Endothelial cell of umbilical vein (primary cell): ENCODE measurements at regions not wholly inside any gene's neighbourhood (a gene's known extent, or its start where the extent isn't known, plus 50 kb on each side); places are given as distances from the start of the nearest gene placed in this dataset.

Experiments
- BruUV-seq: library from RNA; stranded (reverse); fragments of 400-500 nt; replicated peaks from 2 replicates; lab custom pipeline; 2021; lab: Mats Ljungman, UMichigan
- CTCF ChIA-PET: fragments of 300-600, 350-600 bp; sonication (Branson Sonifier 250); formaldehyde crosslinking; loops from one replicate; lab custom pipeline; 2021; ENCODE audit warnings: antibody characterized with exemption, inconsistent platforms; lab: Charles Lee
- POLR2A ChIA-PET: fragments of 300-600, 350-600 bp; sonication (Branson Sonifier 250); formaldehyde crosslinking; loops from one replicate; lab custom pipeline; 2021; ENCODE audit warnings: antibody characterized with exemption, inconsistent platforms; lab: Charles Lee
- DNase-seq: peaks from one replicate; pipeline ENCODE4 v3.0.0-alpha.2; 2011; ENCODE audit warnings: low read depth, low spot score
- FAIRE-seq: peaks from 2 replicates; lab custom pipeline; 2011; peaks lifted over from hg19 to GRCh38; lab: Jason Lieb, UNC
- H2AFZ ChIP-seq: 2 replicates; pipeline ENCODE4 v1.6.0; 2012; ENCODE audit warnings: low read depth, low read length, control low read depth, inconsistent platforms
- H3K27ac ChIP-seq: 2 replicates; pipeline ENCODE4 v1.5.1; 2011; ENCODE audit warnings: low read depth, mild to moderate bottlenecking, control low read depth, low read length, moderate library complexity; ENCODE audit not compliant: insufficient read depth
- H3K27me3 ChIP-seq, 2 experiments: 2 replicates each; pipeline versions ENCODE4 v1.6.0 to v1.6.1; 2011; ENCODE audit warnings: low read length in 2 of 2, mixed read lengths in 1 of 2; ENCODE audit not compliant: control insufficient read depth in 2 of 2, insufficient read depth in 2 of 2
- H3K36me3 ChIP-seq, 2 experiments: 2 replicates in 1 of 2; 3 replicates in 1 of 2; pipeline ENCODE4 v1.5.1; 2011; ENCODE audit warnings: low read length in 2 of 2, mild to moderate bottlenecking in 1 of 2, moderate library complexity in 1 of 2; ENCODE audit not compliant: control insufficient read depth in 2 of 2, insufficient read depth in 2 of 2; ENCODE audit errors: extremely low read depth in 1 of 2
- H3K4me1 ChIP-seq: 3 replicates; pipeline ENCODE4 v1.5.1; 2011; ENCODE audit warnings: mild to moderate bottlenecking, low read length; ENCODE audit not compliant: control insufficient read depth, insufficient read depth; ENCODE audit errors: extremely low read depth
- H3K4me2 ChIP-seq: 2 replicates; pipeline ENCODE4 v1.6.1; 2011; ENCODE audit warnings: low read length, control low read depth, mixed read lengths; ENCODE audit not compliant: insufficient read depth
- H3K4me3 ChIP-seq, 3 experiments: fragments of 200-600 bp in 1 of 3; sonication (generic), shearing (Covaris generic) in 1 of 3; replicated peaks in 1 of 3; 2 replicates each; pipeline ENCODE4 v1.5.1; 2011 to 2016; ENCODE audit warnings: control low read depth in 3 of 3, low read length in 3 of 3, mild to moderate bottlenecking in 2 of 3, inconsistent platforms in 1 of 3, low read depth in 1 of 3, moderate library complexity in 1 of 3; ENCODE audit not compliant: insufficient read depth in 1 of 3
- H3K79me2 ChIP-seq: 2 replicates; pipeline ENCODE4 v1.6.0; 2012; ENCODE audit warnings: low read length, inconsistent platforms; ENCODE audit not compliant: control insufficient read depth, insufficient read depth
- H3K9ac ChIP-seq: replicated peaks from 2 replicates; pipeline ENCODE3; 2011; ENCODE audit warnings: low read length, control low read depth; ENCODE audit not compliant: insufficient read depth; ENCODE audit errors: extremely low read depth
- H3K9me1 ChIP-seq: replicated peaks from 3 replicates; pipeline ENCODE4 v1.6.0; 2011; ENCODE audit warnings: mild to moderate bottlenecking, low read length; ENCODE audit not compliant: control insufficient read depth, insufficient read depth; ENCODE audit errors: extremely low read depth
- H3K9me3 ChIP-seq: replicated peaks from 2 replicates; pipeline ENCODE4 v1.5.1; 2012; ENCODE audit warnings: low read length, inconsistent platforms; ENCODE audit not compliant: control insufficient read depth, insufficient read depth
- H4K20me1 ChIP-seq: replicated peaks from 2 replicates; pipeline ENCODE3; 2011; ENCODE audit warnings: mild to moderate bottlenecking, low read length; ENCODE audit not compliant: control insufficient read depth, insufficient read depth; ENCODE audit errors: extremely low read depth
- EZH2 ChIP-seq: IDR thresholded peaks from 2 replicates; pipeline ENCODE4 v1.6.1; 2012; ENCODE audit warnings: borderline replicate concordance, low read depth, mild to moderate bottlenecking, moderate library complexity, low read length, inconsistent platforms; ENCODE audit not compliant: severe bottlenecking
- GATA2 ChIP-seq: IDR thresholded peaks from 2 replicates; pipeline ENCODE4 v1.7.0; 2011; ENCODE audit warnings: low read depth, mild to moderate bottlenecking, moderate library complexity, mixed read lengths, low read length; ENCODE audit not compliant: insufficient read length, insufficient read depth
- JUN ChIP-seq: IDR thresholded peaks from 2 replicates; pipeline ENCODE4 v1.6.1; 2011; ENCODE audit warnings: borderline replicate concordance, low read depth; ENCODE audit not compliant: insufficient read length, insufficient read depth
- POLR2AphosphoS5 ChIP-seq: IDR thresholded peaks from 2 replicates; pipeline ENCODE4 v1.6.1; 2012; ENCODE audit warnings: low read depth, mild to moderate bottlenecking, control low read depth, low read length, moderate library complexity; ENCODE audit not compliant: insufficient read depth
- dilution Hi-C: fragments of 300-500 bp; cut with MboI; formaldehyde crosslinking; loops from one replicate; pipeline ENCODE4 v1.15.0; 2019; ENCODE audit warnings: low sequenced_read_pairs; ENCODE audit not compliant: extremely low pct_ligation_motif_present
- intact Hi-C: fragments of 100-400 bp; cut with micrococcal nuclease; formaldehyde crosslinking; loops from one replicate; pipeline ENCODE4 v1.10.0; 2022
- TF ChIP-seq, protein P1 (sequence below): IDR thresholded peaks from 2 replicates; pipeline ENCODE4 v1.6.1; 2011; ENCODE audit not compliant: insufficient read depth, insufficient read length

DNA sequence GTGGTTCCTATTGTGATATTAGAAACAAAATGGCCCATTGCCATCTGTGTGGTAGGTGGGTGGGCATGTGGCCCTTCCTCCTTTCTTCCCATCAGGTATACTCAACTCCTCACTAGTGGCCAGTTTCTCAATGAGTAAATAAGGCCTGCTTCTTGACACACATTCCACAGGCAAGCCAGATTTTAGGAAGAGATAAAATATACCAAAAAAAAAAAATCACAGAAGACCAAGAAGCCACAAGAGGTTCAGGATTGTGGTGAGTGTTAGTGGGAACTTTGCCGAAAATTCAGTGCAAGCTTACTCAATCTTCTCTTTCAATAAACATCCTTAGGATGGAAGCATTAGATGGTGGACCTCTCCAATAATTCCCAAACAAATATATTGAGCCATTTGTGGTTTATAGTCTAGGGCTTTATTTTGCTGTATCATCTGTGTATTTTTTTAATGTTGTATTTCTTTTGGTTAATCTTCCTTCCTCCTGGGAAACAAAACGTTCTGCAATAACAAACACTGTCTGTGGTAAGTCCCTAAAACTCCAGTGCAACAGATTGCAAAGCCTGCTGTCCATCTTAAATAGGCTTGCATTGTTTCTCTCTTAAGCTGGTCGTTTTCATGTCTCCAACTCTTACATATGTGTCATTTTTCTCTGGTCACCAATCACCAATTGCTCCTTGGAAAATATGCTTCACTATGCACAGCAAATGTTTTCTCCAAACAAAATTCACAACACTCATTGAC lies 289.9 kb upstream of the KITLG start:
- ChIA-PET CTCF (interaction anchor here (1.6 kb wide), 1 partner anchor 11 kb away, joined by 3 read pairs; no protein-coding TSS in a partner anchor), POLR2A (no interaction called here)
- H3K9me3 ChIP-seq, result no peaks in the 10 kb centered on the region
- no peak overlapping the region for H3K4me3 ChIP-seq
- H3K27ac ChIP-seq, result no peak overlapping the region
- no peaks in the 10 kb centered on the region for H3K4me1 ChIP-seq
- dilution Hi-C loops (no loop called here), intact Hi-C loops (no loop called here)
- no peaks in the 10 kb centered on the region for H3K36me3 ChIP-seq
- no peak overlapping the region for H3K4me2 ChIP-seq
- no peak overlapping the region for H2AFZ ChIP-seq
- TF ChIP-seq, protein P1, sequence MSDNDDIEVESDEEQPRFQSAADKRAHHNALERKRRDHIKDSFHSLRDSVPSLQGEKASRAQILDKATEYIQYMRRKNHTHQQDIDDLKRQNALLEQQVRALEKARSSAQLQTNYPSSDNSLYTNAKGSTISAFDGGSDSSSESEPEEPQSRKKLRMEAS, result no peak
- TF ChIP-seq JUN (no peak), GATA2 (no peak), POLR2AphosphoS5 (no peak)
- no peak for DNase-seq
- H3K27me3 ChIP-seq, result no peaks in the 10 kb centered on the region
- H3K9ac ChIP-seq, result no peak overlapping the region
- H3K9me1 ChIP-seq, result no peaks in the 10 kb centered on the region
- no peaks in the 10 kb centered on the region for H3K79me2 ChIP-seq
- no peaks in the 10 kb centered on the region for H4K20me1 ChIP-seq
- no TSS peak for BruUV-seq
- no peak for FAIRE-seq

GRCh38 chr12:88868050-88868449 lies 287.8 kb upstream of the KITLG start:
- H3K4me2 ChIP-seq, result no peak overlapping the region
- no peak for TF ChIP-seq JUN
- TF ChIP-seq EZH2, result no peak
- H3K27ac ChIP-seq, result no peak overlapping the region
- H3K36me3 ChIP-seq, result no peaks in the 10 kb centered on the region
- dilution Hi-C loops (no loop called here), intact Hi-C loops (no loop called here)
- H3K27me3 ChIP-seq, result no peaks in the 10 kb centered on the region
- BruUV-seq, result no TSS peak
- H3K9me3 ChIP-seq, result no peaks in the 10 kb centered on the region
- H3K79me2 ChIP-seq, result no peaks in the 10 kb centered on the region
- FAIRE-seq (no peak), DNase-seq (no peak)
- H3K4me3 ChIP-seq, result no peak overlapping the region
- ChIA-PET CTCF (interaction anchor here (1.0 to 1.7 kb wide), 2 partner anchors 9 to 125 kb away, joined by 3 to 5 read pairs; no protein-coding TSS in a partner anchor), POLR2A (no interaction called here)
- no peak overlapping the region for H2AFZ ChIP-seq
- H3K4me1 ChIP-seq, result no peaks in the 10 kb centered on the region
- H3K9me1 ChIP-seq, result no peaks in the 10 kb centered on the region
- H3K9ac ChIP-seq, result no peak overlapping the region
- H4K20me1 ChIP-seq, result no peaks in the 10 kb centered on the region
